NB4 (cell line): ENCODE measurements at regions not wholly inside any gene's neighbourhood (a gene's known extent, or its start where the extent isn't known, plus 50 kb on each side); places are given as distances from the start of the nearest gene placed in this dataset.

Source experiments
- POLR2A ChIP-seq: IDR thresholded peaks from 2 replicates; pipeline ENCODE4 v1.6.1; 2011; ENCODE audit warnings: mild to moderate bottlenecking; ENCODE audit not compliant: insufficient read length; ENCODE audit errors: extremely low read depth
- TF ChIP-seq, protein P1 (sequence below): IDR thresholded peaks from one replicate; pipeline ENCODE4 v1.5.1; 2012; ENCODE audit warnings: low read depth, low read length
- TF ChIP-seq, protein P2 (sequence below): IDR thresholded peaks from 2 replicates; pipeline ENCODE4 v1.6.1; 2011; ENCODE audit warnings: low read depth, low read length

DNA sequence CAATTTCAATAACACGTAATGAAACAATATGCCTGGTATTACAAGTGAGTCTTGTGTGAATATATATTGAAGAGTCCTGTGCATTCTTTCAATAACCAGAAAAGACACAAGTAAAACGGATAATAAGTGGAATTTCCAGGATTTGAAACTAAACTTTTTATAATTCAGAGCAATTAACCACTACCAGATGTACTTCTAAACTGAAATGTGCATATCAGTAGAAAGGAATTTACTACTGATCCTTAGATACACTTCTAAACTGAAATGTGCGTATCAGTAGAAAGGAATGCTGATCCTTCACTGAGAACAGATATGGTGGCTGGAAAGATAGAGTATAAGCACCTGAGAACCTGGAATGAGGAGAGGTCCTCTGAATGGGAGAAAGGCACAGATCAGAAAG lies 470.9 kb upstream of the SPHKAP start:
- TF ChIP-seq, protein P1, sequence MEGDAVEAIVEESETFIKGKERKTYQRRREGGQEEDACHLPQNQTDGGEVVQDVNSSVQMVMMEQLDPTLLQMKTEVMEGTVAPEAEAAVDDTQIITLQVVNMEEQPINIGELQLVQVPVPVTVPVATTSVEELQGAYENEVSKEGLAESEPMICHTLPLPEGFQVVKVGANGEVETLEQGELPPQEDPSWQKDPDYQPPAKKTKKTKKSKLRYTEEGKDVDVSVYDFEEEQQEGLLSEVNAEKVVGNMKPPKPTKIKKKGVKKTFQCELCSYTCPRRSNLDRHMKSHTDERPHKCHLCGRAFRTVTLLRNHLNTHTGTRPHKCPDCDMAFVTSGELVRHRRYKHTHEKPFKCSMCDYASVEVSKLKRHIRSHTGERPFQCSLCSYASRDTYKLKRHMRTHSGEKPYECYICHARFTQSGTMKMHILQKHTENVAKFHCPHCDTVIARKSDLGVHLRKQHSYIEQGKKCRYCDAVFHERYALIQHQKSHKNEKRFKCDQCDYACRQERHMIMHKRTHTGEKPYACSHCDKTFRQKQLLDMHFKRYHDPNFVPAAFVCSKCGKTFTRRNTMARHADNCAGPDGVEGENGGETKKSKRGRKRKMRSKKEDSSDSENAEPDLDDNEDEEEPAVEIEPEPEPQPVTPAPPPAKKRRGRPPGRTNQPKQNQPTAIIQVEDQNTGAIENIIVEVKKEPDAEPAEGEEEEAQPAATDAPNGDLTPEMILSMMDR: no peak
- no peak for TF ChIP-seq POLR2A
- TF ChIP-seq, protein P2, sequence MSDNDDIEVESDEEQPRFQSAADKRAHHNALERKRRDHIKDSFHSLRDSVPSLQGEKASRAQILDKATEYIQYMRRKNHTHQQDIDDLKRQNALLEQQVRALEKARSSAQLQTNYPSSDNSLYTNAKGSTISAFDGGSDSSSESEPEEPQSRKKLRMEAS: no peak
